Activated T-helper 2 cell treated with anti-CD3 and anti-CD28 coated beads, Interferon-gamma antibody, Interleukin-2, Interleukin-4, amounts not matched to agents 10 μg/mL and 5 μg/mL and 100 μg/mL, durations not matched to agents 14 hours and 24 hours and 36 hours (primary cell): ENCODE measurements at regions not wholly inside any gene's neighbourhood (a gene's known extent, or its start where the extent isn't known, plus 50 kb on each side); places are given as distances from the start of the nearest gene placed in this dataset.
"Not testable (repeated sequence)": the region's sequence is repeated elsewhere in the genome, so short reads cannot be mapped to it uniquely, and the experiment has no call there.

ENCODE experiments used
- DNase-seq: peaks from one replicate; pipeline ENCODE4 v3.0.0; 2021; ENCODE audit warnings: low spot score
- H3K27ac Mint-ChIP-seq: one replicate; pipeline ENCODE4 v1.8.0; 2021; ENCODE audit warnings: mixed read lengths
- H3K27me3 Mint-ChIP-seq: one replicate; pipeline ENCODE4 v1.8.0; 2021; ENCODE audit warnings: low read depth, mixed read lengths
- H3K36me3 Mint-ChIP-seq: one replicate; pipeline ENCODE4 v1.8.0; 2021; ENCODE audit warnings: low read depth, mixed read lengths
- H3K4me1 Mint-ChIP-seq: one replicate; pipeline ENCODE4 v1.8.0; 2021; ENCODE audit warnings: low read depth, mixed read lengths
- H3K4me3 Mint-ChIP-seq: one replicate; pipeline ENCODE4 v1.8.0; 2021; ENCODE audit warnings: low read depth, mild to moderate bottlenecking, moderate library complexity, mixed read lengths
- H3K9me3 Mint-ChIP-seq: one replicate; pipeline ENCODE4 v1.8.0; 2021; ENCODE audit warnings: mixed read lengths
- intact Hi-C: fragments of 100-400 bp; cut with micrococcal nuclease; formaldehyde crosslinking; loops from one replicate; pipeline ENCODE4 v1.15.1; 2023

DNA sequence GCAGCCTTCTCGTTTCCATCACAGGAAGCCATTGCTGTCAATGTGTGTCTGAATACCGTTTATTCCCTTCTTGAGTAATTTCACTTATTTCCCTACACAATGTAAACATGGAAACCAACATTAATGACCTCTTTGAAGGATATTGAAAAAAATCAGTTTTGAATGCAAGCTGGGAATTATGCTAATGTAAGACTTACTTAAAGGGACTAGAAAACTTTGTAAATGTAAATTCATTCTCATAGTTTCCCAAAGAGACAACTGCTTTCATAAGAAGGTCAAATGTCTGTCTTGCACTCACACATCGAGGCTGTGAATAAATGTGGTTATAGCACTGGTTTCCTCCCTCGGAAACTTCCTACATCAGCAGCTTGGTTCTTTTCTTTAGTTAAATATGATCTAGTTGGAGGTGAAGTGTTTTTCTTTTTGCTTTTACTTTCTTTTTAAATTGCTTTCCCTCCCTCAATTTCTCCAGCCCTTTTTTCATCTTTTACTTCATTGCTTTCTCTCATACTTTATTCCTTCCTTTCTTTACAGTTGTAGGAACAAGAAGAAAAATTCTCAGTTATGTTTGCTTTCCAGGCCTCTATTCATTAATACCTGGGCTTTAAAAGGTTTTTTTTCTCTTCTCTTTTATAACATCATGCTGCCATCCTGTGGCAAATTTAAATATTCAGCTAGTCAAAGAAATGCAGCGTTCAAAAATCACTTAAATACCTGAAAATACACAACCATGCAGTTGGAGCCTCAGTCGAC is 108.3 kb downstream of the TNFAIP3 start:
- H3K36me3 Mint-ChIP-seq = no peaks in the 10 kb centered on the region

DNA sequence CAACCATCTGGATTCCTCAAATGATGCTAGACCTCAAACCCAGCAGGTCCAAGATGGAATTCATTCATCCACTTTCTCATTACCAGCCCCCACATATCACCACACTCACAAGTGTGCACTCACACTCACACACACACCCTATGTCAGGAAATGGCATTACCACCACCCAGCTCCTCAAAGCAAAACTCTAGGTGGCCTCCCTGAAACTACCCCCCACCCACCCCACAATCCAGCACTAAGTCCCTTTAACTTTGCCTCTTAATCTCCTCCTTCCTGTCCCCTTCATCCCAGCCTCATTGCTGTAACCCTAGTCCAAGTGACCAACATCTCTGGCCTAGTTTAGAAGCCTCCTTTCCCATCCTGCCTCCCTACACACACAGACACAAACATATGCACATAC is 109.4 kb downstream of the TNFAIP3 start:
- H3K36me3 Mint-ChIP-seq = no peaks in the 10 kb centered on the region
- intact Hi-C loops = loop anchor here (5.0 to 10.0 kb wide), 2 partner anchors 319 to 762 kb away; partner anchors contain the start of gene IFNGR1
- peak overlapping the region; percentile 22 for H3K27ac Mint-ChIP-seq
- peak overlapping the region; percentile 1 for H3K4me3 Mint-ChIP-seq
- H3K9me3 Mint-ChIP-seq = no peaks in the 10 kb centered on the region
- peaks cover 47% of the 10 kb centered on the region for H3K4me1 Mint-ChIP-seq
- DNase-seq = no peak
- H3K27me3 Mint-ChIP-seq = no peaks in the 10 kb centered on the region

More for the DNA sequence above, 108.3 kb downstream of the TNFAIP3 start:
- Mint-ChIP-seq H3K4me1 (peaks cover 57% of the 10 kb centered on the region), H3K9me3 (no peaks in the 10 kb centered on the region), H3K27ac (peak overlapping the region; percentile 93), H3K4me3 (peak overlapping the region; percentile 72), H3K27me3 (no peaks in the 10 kb centered on the region)
- DNase-seq = peak; percentile 26
- intact Hi-C loops = loop anchor here (1.0 to 10.0 kb wide), 8 partner anchors 30 to 761 kb away; partner anchors contain the start of gene IFNGR1

DNA sequence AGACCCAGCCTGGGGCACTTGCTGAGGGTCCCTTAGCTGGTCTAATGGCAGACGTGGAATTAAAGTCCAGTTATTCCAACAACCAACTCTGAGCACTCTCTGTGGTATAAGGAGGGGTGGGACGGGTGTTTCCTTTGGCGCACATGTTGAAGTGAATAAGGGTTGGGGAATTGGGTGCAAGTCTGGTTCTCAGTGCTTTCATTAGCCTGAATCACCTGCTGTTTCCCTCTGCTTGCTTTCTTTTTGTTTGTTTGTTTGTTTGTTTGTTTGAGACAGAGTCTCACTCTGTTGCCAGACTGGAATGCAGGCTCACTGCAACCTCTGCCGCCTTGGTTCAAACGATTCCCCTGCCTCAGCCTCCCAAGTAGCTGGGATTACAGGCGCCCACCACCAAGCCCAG is 110.1 kb downstream of the TNFAIP3 start:
- Mint-ChIP-seq H3K27me3 (no peaks in the 10 kb centered on the region), H3K4me3 (no peak overlapping the region), H3K27ac (no peak overlapping the region), H3K36me3 (no peaks in the 10 kb centered on the region), H3K4me1 (peaks cover 40% of the 10 kb centered on the region), H3K9me3 (no peaks in the 10 kb centered on the region)
- intact Hi-C loops = loop anchor here (5.0 to 10.0 kb wide), 2 partner anchors 320 to 762 kb away; partner anchors contain the start of gene IFNGR1
- no peak for DNase-seq

DNA sequence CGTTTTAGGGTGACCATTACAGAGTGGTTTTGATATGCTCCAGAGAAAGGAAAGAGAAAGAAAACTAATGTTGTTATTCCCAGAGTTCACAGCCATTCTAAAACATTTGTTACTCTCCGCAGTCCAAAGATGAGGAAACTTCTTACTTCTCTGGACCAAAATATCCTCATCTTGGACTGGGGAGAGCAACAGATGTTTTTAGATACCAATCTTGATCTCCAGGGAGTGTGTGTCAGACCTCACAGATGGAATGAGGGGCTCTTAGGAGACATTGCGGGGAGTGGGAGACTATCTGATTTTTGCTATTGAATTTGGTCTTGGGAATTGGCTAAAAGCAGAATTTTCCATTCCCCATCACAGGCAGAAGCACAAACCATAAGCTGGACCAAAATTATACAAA is 110.8 kb downstream of the TNFAIP3 start:
- Mint-ChIP-seq H3K27me3 (no peaks in the 10 kb centered on the region), H3K9me3 (no peaks in the 10 kb centered on the region), H3K4me3 (no peak overlapping the region), H3K4me1 (peaks cover 42% of the 10 kb centered on the region), H3K36me3 (no peaks in the 10 kb centered on the region), H3K27ac (no peak overlapping the region)
- DNase-seq = no peak
- intact Hi-C loops = loop anchor here (5.0 to 10.0 kb wide), 2 partner anchors 321 to 763 kb away; partner anchors contain the start of gene IFNGR1

DNA sequence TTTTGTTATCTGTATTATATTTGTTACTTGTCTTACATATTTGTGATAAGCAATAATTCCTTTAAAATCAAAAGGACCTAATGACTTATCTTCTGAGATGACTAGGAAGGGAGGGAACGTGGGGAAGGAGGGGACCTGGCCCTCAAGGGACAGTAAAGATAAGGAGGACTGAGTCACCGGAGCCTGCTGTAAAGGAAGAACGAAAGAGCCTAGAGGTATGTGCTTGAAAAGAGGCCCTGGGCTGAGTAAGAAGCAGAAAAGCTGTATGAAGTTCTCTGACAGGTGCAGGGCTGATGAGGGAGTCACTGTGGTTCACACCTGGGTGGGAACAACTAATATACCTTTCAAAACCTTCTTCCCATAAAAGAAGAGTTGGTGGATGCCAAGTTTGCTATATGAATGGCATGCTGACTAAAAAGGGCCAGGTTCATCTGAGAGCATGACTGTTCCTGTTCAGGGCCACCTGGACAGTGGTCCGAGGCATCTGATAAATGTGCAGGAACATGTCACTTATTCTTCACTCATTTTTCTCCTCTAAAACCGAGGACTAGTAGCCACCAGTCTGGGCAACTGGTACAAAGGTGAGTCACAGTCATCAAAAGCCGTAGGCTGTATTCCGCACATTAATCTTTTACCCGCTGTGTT is 111.3 kb downstream of the TNFAIP3 start:
- H3K4me3 Mint-ChIP-seq = no peak overlapping the region
- peaks cover 40% of the 10 kb centered on the region for H3K4me1 Mint-ChIP-seq
- H3K36me3 Mint-ChIP-seq = no peaks in the 10 kb centered on the region
- H3K27me3 Mint-ChIP-seq = no peaks in the 10 kb centered on the region
- H3K27ac Mint-ChIP-seq = no peak overlapping the region
- DNase-seq = no peak
- intact Hi-C loops = loop anchor here (5.0 to 10.0 kb wide), 2 partner anchors 321 to 764 kb away; partner anchors contain the start of gene IFNGR1
- no peaks in the 10 kb centered on the region for H3K9me3 Mint-ChIP-seq

DNA sequence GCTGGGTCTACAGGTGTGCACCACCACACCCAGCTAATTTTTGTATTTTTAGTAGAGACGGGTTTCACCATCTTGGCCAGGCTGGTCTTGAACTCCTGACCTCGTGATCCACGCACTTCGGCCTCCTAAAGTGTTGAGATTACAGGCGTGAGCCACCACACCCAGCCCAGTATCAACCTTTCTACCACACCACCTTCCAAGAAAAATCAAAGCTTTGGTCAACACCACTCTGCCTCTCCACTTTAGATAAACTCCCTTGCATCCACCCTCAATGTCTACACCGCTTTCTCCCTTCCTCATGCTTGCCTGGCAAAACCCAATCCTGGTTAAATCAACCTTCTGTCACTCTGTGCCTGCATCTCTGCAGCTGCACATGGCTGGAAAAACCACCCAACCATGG is 112.2 kb downstream of the TNFAIP3 start:
- intact Hi-C loops = loop anchor here (5.0 to 10.0 kb wide), 2 partner anchors 322 to 764 kb away; partner anchors contain the start of gene IFNGR1
- not testable (repeated sequence) for H3K36me3 Mint-ChIP-seq, DNase-seq, H3K27ac Mint-ChIP-seq, H3K9me3 Mint-ChIP-seq, H3K27me3 Mint-ChIP-seq, H3K4me3 Mint-ChIP-seq
- H3K4me1 Mint-ChIP-seq = peaks cover 33% of the 10 kb centered on the region

DNA sequence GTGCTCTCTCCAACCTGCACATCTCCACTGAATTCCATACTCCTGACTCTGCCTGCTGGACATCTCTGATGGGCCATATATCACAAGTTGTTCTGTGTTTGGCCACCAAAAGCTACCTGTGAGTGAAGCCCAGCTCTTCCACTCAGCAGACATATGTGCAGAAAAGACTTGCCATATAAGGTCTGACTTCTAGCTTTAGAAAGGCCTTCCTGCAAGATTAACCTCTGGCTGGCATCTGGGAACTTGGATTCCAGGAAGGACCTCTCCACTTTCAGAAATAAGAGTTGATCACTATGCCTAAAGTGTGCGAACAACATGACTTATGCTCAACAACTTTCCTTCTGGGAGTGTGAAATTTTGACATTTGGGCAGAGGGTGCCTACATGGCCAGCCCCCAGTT is 113.7 kb downstream of the TNFAIP3 start:
- intact Hi-C loops = no loop called here
- Mint-ChIP-seq H3K4me3 (no peak overlapping the region), H3K27me3 (peaks cover 2% of the 10 kb centered on the region), H3K27ac (no peak overlapping the region), H3K36me3 (no peaks in the 10 kb centered on the region), H3K4me1 (peaks cover 19% of the 10 kb centered on the region), H3K9me3 (no peaks in the 10 kb centered on the region)
- no peak for DNase-seq

DNA sequence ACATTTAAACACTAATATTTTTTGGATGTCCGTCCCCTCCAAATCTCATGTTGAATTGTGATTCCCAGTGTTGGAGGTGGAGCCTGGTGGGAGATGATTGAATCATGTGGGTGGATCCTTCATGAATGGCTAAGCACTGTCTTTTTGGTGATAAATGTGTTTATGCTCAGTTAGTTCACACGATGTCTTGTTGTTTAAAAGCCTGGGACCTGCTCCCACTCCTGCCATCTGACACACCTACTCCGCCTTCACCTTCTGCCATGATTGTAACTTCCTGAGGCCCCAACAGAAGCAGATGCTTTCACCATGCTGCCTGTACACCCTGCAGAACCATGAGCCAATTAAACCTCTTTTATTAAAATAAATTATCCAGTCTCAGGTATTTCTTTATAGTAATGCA is 114.7 kb downstream of the TNFAIP3 start:
- intact Hi-C loops = no loop called here
- H3K4me1 Mint-ChIP-seq = peaks cover 10% of the 10 kb centered on the region
- no peak overlapping the region for H3K4me3 Mint-ChIP-seq
- no peak overlapping the region for H3K27ac Mint-ChIP-seq
- DNase-seq = no peak
- H3K36me3 Mint-ChIP-seq = no peaks in the 10 kb centered on the region
- peaks cover 8% of the 10 kb centered on the region for H3K27me3 Mint-ChIP-seq
- H3K9me3 Mint-ChIP-seq = no peaks in the 10 kb centered on the region

DNA sequence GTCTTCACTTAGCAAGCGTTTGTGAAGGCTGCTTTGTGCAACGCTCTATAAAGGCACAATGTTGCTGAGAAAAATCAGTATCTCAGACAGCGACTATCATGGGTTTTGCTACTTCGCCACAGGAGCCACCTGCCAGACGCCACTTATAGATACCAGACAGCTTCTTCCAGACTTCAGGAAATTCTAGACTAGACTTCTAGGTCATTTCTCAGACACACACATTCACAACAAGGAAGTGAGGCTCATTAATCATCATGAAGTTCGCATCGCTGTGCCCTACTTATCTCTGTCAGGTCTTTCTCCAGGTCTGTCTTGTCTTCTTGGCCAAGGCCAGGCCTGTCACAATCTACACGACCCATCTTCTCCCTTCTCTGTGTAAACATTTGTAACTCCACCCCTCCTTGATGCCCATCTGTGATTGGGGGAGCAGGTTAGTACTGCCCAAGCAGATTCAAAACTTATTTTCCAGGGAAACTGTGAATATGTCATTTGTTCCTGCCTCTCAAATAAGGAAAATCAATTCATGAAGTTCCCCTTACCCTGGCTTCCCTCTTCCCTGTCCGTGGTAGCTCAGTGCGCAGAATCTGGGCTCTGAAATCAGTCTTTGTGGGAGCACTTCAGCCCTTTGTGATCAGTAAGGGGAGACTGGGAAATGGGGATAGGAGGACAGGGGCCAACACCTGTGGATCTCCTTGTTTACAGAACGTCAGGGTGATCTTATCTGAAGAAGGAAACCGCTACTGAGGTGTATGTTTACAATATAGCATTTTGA is 115.5 kb downstream of the TNFAIP3 start:
- Mint-ChIP-seq H3K4me3 (no peak overlapping the region), H3K27me3 (peaks cover 15% of the 10 kb centered on the region), H3K36me3 (no peaks in the 10 kb centered on the region), H3K27ac (no peak overlapping the region), H3K9me3 (no peaks in the 10 kb centered on the region), H3K4me1 (peaks cover 8% of the 10 kb centered on the region)
- intact Hi-C loops = no loop called here
- no peak for DNase-seq

DNA sequence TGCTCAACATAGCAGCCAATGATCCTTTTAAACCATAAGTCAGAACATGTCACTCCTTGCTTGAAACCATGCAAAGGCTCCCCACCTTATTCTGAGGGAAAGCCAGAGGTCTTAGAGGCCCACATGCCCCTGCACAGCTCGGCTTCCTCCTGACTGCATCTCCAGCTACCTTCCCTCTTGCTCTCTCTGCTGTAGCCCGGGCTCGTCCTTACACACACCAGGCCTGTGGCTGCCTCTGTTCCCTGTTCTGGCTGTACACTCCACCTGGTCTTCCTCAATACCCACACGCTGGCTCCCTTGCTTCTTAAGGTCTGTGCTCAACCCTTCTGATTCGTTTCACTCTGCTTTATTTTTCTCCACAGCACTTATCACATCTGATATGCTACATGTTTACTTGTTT is 116.2 kb downstream of the TNFAIP3 start:
- intact Hi-C loops = no loop called here
- H3K27ac Mint-ChIP-seq = no peak overlapping the region
- no peak overlapping the region for H3K4me3 Mint-ChIP-seq
- H3K9me3 Mint-ChIP-seq = no peaks in the 10 kb centered on the region
- no peak for DNase-seq
- peaks cover 20% of the 10 kb centered on the region for H3K27me3 Mint-ChIP-seq
- no peaks in the 10 kb centered on the region for H3K36me3 Mint-ChIP-seq
- H3K4me1 Mint-ChIP-seq = peaks cover 6% of the 10 kb centered on the region

DNA sequence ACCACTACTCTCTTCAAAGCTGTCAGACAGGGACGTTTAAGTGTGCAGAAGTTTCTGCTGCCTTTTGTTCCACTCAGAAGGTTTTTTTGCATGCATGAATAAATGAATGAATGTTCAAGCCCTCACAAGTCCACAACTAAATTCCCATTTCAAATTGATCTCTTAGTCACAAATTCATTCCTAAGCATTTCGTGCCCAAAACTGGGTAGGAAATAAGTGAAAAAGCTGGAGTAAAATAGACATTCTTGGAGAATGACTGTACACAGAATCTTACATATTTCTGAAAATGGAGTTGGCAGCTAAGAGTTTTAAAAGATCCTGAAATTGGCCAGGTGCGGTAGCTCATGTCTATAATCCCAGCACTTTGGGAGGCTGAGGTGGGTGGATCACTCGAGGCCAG is 117.6 kb downstream of the PERP start:
- Mint-ChIP-seq H3K36me3 (no peaks in the 10 kb centered on the region), H3K4me3 (no peak overlapping the region), H3K9me3 (no peaks in the 10 kb centered on the region), H3K27me3 (peaks cover 41% of the 10 kb centered on the region), H3K27ac (no peak overlapping the region), H3K4me1 (no peaks in the 10 kb centered on the region)
- intact Hi-C loops = no loop called here
- DNase-seq = no peak

DNA sequence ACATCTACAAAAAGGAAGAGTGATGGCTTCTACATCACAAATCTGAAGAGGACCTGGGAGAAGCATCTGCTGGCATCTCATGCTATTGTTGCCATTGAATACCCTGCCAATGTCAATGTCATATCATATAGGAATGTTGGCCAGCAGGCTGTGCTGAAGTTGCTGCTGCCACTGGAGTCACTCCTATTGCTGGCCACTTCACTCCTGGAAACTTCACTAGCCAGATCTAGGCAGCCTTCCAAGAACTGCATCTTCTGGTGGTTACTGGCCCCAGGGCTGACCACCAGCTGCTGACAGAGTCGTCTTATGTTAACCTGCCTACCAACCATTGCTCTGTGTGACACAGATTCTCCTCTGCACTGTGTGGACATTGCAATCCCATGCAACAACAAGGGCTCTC is 111.8 kb downstream of the PERP start:
- peaks cover 14% of the 10 kb centered on the region for H3K9me3 Mint-ChIP-seq
- H3K36me3 Mint-ChIP-seq = no peaks in the 10 kb centered on the region
- no peak overlapping the region for H3K4me3 Mint-ChIP-seq
- peaks cover 4% of the 10 kb centered on the region for H3K4me1 Mint-ChIP-seq
- H3K27ac Mint-ChIP-seq = no peak overlapping the region
- H3K27me3 Mint-ChIP-seq = peaks cover 23% of the 10 kb centered on the region
- DNase-seq = no peak
- intact Hi-C loops = no loop called here
